ENCODE measurements at regions not wholly inside any gene's neighbourhood (a gene's known extent, or its start where the extent isn't known, plus 50 kb on each side); places are given as distances from the start of the nearest gene placed in this dataset.
"Not testable (repeated sequence)": the region's sequence is repeated elsewhere in the genome, so short reads cannot be mapped to it uniquely, and the experiment has no call there.

GRCh38 chr2:88802026-88802425 is 110.6 kb downstream of the RPIA start:
- H3K27me3 ChIP-seq (replicated peaks); DNase-seq; H3K4me3 ChIP-seq (ENCODE audit: low read depth, low read length); in situ Hi-C loops (cut with HindIII; ENCODE audit: low pct_ligation_motif_present, low sequenced_read_pairs); H3K27ac ChIP-seq; H3K36me3 ChIP-seq (replicated peaks): not testable (repeated sequence)

DNA sequence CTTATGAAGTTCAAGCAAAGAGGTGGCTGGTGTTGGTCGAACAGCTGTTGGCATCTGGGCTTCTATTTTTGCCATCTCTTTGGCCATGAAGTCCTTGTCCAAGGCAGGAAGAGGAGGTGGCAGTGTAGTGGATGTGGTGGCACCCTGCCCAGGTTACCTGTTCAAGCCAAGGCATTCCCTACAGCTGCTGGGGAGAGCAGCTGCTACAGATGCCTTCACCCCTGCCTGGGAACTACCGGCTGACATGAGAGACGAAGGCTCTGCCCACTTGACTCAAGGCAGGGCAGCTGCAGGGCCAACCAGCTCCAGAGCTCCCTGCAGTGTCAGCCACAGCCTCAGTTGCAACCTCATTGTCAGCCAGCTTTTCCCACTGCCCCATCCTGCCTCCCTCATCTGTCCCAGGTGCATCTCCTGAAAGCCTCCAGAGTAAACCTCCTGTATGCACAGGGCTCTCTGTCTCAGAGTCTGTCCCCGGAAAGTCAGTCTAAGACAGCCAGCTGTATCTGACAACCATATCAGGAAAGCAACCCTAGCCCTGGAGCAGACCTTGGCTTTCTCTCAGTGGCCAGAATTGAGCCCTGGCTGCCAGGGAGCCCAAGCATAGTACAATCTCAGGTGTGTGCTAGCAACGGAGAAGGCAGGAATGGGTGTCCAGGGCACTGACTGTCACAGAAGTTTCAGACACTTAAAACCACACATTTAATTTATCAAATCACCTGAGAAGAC is 115.9 kb downstream of the RPIA start:
- H3K4me3 ChIP-seq (ENCODE audit: low read depth, low read length): no peak overlapping the region
- in situ Hi-C loops (cut with HindIII; ENCODE audit: low pct_ligation_motif_present, low sequenced_read_pairs): no loop called here
- H3K36me3 ChIP-seq (replicated peaks): no peaks in the 10 kb centered on the region
- TF ChIP-seq, protein P1, sequence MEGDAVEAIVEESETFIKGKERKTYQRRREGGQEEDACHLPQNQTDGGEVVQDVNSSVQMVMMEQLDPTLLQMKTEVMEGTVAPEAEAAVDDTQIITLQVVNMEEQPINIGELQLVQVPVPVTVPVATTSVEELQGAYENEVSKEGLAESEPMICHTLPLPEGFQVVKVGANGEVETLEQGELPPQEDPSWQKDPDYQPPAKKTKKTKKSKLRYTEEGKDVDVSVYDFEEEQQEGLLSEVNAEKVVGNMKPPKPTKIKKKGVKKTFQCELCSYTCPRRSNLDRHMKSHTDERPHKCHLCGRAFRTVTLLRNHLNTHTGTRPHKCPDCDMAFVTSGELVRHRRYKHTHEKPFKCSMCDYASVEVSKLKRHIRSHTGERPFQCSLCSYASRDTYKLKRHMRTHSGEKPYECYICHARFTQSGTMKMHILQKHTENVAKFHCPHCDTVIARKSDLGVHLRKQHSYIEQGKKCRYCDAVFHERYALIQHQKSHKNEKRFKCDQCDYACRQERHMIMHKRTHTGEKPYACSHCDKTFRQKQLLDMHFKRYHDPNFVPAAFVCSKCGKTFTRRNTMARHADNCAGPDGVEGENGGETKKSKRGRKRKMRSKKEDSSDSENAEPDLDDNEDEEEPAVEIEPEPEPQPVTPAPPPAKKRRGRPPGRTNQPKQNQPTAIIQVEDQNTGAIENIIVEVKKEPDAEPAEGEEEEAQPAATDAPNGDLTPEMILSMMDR (IDR thresholded peaks at IDR 0.05; ENCODE audit: low read depth, low read length, missing control alignments): no peak
- no peak overlapping the region for H3K27ac ChIP-seq
- H3K27me3 ChIP-seq (replicated peaks): no peaks in the 10 kb centered on the region
- DNase-seq: no peak

DNA sequence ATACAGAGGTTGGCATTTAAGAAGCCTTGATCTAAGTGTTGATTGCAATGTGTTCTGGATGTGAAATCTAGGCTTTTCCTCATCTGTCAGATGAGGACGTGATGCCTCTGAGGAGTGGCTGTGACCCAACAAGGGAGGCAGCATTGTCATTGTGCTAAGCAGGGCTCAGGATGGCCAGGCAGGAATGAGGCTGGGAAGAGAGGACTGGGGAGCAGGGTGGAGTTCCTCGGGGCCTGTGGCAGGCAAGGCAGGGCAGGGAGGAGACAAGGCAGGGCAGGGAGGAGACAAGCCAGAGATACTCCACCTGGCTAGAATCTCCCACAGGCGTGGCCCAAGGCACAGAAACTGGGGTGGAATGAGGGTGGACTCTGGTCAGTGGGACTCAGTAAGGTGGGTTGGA is 116.6 kb downstream of the RPIA start:
- no peaks in the 10 kb centered on the region for H3K27me3 ChIP-seq (replicated peaks)
- no peak overlapping the region for H3K27ac ChIP-seq
- no peak for DNase-seq
- H3K4me3 ChIP-seq (ENCODE audit: low read depth, low read length): no peak overlapping the region
- H3K36me3 ChIP-seq (replicated peaks): no peaks in the 10 kb centered on the region
- in situ Hi-C loops (cut with HindIII; ENCODE audit: low pct_ligation_motif_present, low sequenced_read_pairs): no loop called here
- TF ChIP-seq, protein P1 (IDR thresholded peaks at IDR 0.05; ENCODE audit: low read depth, low read length, missing control alignments): no peak

DNA sequence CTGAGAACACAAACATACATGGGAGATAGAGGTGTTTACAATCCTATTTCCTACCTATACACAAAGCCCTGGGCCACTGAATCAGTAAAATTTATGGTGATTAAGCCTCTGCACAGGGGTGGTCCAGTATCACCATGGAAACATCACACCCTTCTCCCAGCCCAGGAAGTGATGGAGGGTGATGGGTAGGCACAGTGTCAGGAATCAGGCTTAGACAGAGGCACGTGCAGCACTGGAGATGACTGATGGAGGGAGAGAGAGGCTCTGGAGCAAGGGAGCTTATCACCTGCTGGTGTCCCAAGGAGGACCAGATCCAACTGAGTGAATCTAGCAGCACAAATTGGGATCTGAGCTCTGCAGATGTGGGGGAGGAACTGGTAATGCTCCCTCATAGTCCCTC is 117.2 kb downstream of the RPIA start:
- no peaks in the 10 kb centered on the region for H3K27me3 ChIP-seq (replicated peaks)
- DNase-seq: no peak
- in situ Hi-C loops (cut with HindIII; ENCODE audit: low pct_ligation_motif_present, low sequenced_read_pairs): no loop called here
- TF ChIP-seq, protein P1 (IDR thresholded peaks at IDR 0.05; ENCODE audit: low read depth, low read length, missing control alignments): no peak
- no peaks in the 10 kb centered on the region for H3K36me3 ChIP-seq (replicated peaks)
- H3K4me3 ChIP-seq (ENCODE audit: low read depth, low read length): no peak overlapping the region
- no peak overlapping the region for H3K27ac ChIP-seq

DNA sequence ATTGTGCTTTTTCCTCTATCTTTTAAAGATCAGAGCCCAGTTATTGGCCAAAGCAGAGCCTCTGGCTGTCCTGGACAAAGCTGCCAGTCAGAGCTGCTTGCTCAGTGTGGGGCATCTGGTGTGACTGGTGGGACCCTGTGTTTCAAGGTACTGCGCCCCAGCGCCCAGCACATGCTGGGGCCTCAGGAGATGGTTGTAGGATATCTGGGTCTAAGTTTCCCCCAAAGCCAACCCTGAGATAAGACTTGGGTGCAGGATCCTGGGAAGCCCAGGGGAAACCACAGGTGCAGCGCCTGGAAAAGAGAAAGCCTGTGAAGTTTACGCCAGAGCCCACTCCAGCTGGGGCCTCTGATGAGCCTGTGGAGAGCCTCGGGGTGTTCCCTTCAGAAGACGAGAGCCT is 117.7 kb downstream of the RPIA start:
- Histone ChIP-seq H3K27ac (no peak overlapping the region), H3K27me3 (replicated peaks) (no peaks in the 10 kb centered on the region), H3K4me3 (ENCODE audit: low read depth, low read length) (no peak overlapping the region), H3K36me3 (replicated peaks) (no peaks in the 10 kb centered on the region)
- TF ChIP-seq, protein P1 (IDR thresholded peaks at IDR 0.05; ENCODE audit: low read depth, low read length, missing control alignments): no peak
- in situ Hi-C loops (cut with HindIII; ENCODE audit: low pct_ligation_motif_present, low sequenced_read_pairs): no loop called here
- no peak for DNase-seq

DNA sequence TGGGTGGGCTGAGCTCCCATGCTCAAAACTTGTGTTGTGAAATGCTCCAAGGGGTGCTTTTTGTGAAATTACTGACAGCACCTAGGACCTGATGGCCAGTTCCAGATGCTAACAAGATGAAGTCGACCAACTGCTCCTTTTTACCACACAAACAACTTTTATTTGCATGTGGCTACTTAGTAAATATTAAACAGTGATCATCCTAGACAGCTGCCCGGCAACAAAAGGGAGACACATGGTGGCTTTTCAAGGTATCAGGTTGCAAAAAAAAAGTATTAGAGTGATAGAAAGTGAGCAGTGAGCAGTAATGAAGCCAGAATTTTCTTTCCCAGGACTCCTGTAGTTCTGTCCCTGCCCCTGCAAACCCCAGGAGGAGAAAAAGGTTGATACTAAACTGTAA is 118.5 kb downstream of the RPIA start:
- Histone ChIP-seq H3K27ac (no peak overlapping the region), H3K4me3 (ENCODE audit: low read depth, low read length) (no peak overlapping the region), H3K27me3 (replicated peaks) (no peaks in the 10 kb centered on the region), H3K36me3 (replicated peaks) (no peaks in the 10 kb centered on the region)
- TF ChIP-seq, protein P1 (IDR thresholded peaks at IDR 0.05; ENCODE audit: low read depth, low read length, missing control alignments): no peak
- in situ Hi-C loops (cut with HindIII; ENCODE audit: low pct_ligation_motif_present, low sequenced_read_pairs): no loop called here
- DNase-seq: no peak

Data from brain microvascular endothelial cell (primary cell).